Hippocampal formation (tissue), 2 donors: ENCODE measurements at regions not wholly inside any gene's neighbourhood (a gene's known extent, or its start where the extent isn't known, plus 50 kb on each side); places are given as distances from the start of the nearest gene placed in this dataset.
A peak's percentile ranks its signal among the peaks of the same experiment; 100 is the strongest.

Experiments used
- DNase-seq, 2 donors: peaks; one replicate each; lab custom pipeline; 2025; lab: John Stamatoyannopoulos, UW

DNA sequence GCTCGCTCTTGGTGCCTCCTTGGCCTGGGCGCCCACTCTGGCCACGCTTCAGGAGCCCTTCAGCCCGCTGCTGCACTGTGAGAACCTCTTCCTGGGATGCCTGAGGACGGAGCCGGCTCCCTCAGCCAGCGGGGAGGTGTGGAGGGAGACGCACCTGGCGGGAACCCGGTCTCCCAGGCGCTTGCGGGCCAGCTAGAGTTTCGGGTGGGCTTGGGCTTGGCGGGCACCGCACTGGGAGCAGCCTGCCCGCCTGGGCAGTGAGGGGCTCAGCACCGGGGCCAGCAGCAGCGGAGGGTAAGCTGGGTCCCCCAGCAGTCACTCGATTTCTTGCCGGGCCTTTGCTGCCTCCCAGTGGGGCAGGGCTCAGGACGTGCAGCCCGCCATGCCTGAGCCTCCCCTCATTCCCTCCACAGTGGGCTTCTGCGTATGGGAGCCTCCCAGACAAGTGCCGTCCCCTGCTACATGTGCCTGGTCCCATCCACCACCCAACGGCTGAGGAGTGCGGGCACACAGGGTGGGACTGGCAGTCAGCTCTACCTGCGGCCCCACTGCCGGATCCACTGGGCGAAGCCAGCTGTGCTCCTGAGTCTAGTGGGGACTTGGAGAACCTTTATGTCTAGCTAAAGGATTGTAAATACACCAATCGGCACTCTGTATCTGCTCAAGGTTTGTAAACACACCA, 708.7 kb downstream of the VGLL3 start:
- no peak for DNase-seq

DNA sequence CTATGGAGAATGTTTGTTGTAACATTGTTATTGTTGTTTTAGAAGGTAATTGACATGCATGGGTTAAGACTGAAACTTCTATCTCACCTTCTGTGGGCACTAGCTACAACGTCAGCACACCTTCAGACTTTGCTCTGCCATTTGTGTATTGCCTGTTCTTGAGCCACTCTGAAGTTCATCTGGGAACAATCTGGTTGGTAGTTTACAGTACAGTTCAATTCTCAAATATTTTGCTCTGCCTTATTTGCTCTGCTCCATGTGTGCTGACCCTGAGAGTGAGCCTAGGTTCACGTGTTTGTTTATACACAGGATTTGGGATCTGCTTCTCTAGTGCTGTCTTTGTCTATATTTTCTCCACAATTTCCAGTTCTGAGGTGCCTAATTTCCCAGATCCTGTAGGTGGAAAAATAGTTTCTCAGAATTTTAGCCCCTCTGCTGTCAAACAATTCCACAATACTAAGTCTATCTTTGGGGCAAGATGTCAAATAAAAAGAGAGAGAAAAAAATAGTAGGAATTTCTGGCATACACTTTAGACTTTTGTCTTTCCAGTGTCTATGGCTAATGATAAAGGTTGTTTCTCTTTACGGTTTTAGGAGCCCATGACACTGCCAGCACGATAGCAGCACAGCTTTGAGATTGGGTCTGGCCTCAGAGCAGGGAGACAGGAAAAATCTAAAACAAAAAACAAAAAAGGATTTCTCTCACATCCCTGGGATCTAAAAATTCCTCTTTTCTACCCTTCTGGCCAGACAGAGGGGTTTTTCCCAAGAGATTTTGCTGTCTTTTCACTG, 721.4 kb downstream of the VGLL3 start:
- no peak for DNase-seq

GRCh38 chr3:86257955-86258641, 732.9 kb downstream of the VGLL3 start:
- DNase-seq: no peak

- DNase-seq: no peak
These were observed 736.5 kb downstream of the VGLL3 start for GRCh38 chr3:86254480-86254879.

DNA sequence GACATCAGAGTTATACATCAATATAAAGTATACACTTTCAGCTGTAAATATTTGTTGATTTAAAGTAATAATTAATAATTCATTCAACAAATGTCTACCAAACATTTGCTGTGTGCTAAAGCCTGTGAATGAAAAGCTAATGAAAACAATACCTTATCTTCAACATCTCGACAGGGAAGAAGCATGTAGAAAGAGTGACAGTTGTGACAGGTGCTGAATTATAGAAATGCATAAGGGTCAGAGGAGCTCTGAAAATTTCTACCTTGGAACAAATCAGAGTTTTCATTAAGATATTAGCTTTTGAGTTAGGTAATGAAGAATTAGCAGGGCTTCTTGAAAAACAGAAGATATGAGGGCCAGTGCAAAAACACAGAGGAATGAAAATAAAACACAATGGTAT, 739.2 kb downstream of the VGLL3 start:
- no peak for DNase-seq

DNA sequence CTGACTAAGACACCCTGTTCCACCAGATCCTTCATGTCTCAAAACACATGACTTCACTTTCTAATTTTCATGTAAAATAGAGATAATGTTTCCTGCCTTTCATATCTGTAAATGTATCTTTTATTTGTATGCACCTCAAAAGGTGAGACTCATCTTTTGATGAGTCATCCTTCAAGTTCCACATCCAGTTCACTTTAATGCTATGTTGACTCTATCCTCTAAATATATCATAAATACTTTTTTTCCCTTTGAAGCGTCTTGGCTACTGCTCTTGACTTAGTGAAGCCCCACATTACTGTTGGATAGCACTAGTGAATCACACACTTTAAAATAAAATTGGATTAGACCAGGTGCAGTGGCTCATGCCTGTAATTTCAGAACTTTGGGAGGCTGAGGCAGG, 741.1 kb downstream of the VGLL3 start:
- DNase-seq: no peak

GRCh38 chr3:86245360-86245759, 745.6 kb downstream of the VGLL3 start:
- peak in 1 of 2 donors; percentile 66 for DNase-seq

DNA sequence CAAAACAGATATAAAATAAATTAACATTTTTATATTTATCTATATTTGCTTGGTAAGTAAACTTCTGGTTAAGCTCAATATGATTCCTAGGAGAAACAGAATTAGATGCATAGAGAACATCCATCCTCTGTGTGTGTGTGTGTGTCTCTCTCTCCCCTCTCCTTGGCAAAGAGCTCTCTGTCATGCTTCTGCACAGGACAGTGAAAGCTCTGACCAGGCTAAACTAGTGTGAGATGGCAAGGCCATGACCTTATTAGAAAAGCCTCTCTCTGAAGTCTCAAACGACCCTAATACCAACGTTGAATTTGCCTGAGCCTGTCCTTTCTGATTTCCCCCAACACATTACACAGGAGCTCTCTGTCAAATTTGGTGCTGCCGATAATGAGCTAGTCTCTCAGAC, 746.0 kb downstream of the VGLL3 start:
- DNase-seq: no peak

GRCh38 chr3:86239946-86240345, 751.0 kb downstream of the VGLL3 start:
- DNase-seq: no peak

GRCh38 chr3:86234506-86235254, 756.3 kb downstream of the VGLL3 start:
- no peak for DNase-seq

- DNase-seq: no peak
These were observed 760.2 kb downstream of the VGLL3 start for GRCh38 chr3:86230762-86231161.

GRCh38 chr3:86229775-86230094, 761.2 kb downstream of the VGLL3 start:
- DNase-seq: no peak

DNA sequence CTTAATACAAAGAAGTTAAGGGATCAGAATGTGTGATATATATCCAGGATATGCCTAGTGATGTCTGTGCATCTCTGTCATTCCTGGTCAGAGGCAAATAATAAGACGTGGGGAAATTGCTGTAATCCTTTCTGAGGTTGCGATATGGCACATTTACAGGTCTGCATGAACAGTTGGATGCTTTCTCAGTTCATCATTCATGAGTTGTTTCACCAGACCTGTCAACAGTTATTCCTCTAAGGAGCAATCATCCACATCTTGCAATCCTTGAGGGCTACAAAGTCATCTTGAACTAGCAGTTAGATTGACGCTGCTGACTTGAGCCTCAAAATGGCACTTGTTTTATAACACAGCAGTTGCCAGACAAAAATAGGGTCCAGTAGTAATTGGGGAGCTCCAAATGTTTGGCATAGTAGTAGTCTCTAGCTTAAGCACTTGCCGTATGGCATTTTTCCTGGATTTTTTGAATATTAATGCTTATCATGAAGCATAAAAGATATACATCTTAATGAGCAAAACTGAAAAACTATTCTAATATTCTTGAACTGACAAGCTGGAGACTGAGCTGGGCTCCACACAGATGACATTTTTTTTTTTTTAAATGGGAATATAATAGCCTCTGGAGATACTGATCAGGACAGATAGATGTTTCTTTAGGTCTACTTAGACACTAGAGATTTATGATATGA, 761.7 kb downstream of the VGLL3 start:
- no peak for DNase-seq

DNA sequence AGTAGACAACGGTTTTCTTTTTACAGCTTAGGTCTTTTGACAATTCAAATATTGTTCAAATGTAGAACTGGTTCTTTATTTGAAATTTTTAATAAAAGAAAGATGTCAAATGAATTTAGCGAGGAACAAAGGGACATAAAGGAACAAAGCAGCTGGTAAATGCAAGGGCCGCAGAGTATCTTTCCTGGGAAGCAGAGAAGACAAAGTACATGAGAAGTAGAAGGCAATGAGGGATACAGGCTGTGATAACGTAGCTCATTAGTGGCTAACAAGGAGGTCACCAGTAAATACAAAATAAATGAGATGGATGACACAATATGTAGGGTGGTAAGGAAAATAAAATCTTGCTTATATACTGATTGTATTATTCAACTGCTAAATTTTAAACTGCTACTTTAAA, 762.8 kb downstream of the VGLL3 start:
- no peak for DNase-seq

GRCh38 chr3:86225461-86225860, 765.5 kb downstream of the VGLL3 start:
- no peak for DNase-seq

GRCh38 chr3:86221601-86222000, 769.3 kb downstream of the VGLL3 start:
- DNase-seq: no peak

- no peak for DNase-seq
These were observed 782.2 kb downstream of the VGLL3 start for GRCh38 chr3:86208772-86209171.

DNA sequence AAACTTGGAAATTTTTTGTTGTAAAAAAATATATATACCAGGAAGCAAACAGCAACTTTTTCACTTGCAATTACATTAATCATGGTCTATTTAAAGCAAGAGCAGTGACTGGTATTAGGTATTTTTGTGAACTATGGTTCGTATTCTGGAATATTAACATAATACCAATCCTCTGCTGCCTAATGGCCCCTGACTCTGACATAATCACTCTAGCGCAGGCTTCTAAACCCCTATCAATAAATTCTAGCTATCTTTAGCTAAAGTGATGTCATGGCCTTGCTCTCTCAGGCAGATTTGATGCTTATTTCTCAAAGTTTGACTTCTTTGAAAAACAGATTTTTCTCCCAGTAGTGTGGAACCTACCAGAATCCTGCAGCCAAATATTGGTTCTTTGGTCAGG, 808.3 kb downstream of the VGLL3 start:
- no peak for DNase-seq

GRCh38 chr3:86180696-86181095, 810.3 kb downstream of the VGLL3 start:
- no peak for DNase-seq

DNA sequence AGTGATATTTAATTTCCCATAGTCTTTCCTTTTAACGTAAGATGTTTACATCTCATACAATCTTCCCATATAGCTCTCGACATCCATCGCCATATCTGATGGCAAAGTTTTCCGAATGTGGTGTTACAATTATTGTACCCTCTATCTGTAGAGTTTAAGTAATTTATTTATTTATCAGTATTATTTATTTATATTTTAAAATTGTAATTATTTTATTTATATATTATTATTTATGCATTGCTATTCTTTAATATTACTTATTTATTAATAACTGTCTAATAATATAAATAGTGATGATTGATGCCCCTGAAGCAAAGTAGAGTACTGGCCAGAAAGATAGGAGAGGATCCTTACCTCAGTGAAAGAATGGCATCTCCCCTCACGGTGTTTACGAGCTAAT, 812.9 kb downstream of the VGLL3 start:
- DNase-seq: no peak

GRCh38 chr3:86176445-86176784, 814.5 kb downstream of the VGLL3 start:
- DNase-seq: no peak
